HG03565 (cell line): ENCODE measurements at regions not wholly inside any gene's neighbourhood (a gene's known extent, or its start where the extent isn't known, plus 50 kb on each side); places are given as distances from the start of the nearest gene placed in this dataset.
"Not testable (repeated sequence)": the region's sequence is repeated elsewhere in the genome, so short reads cannot be mapped to it uniquely, and the experiment has no call there.

ENCODE experiments used
- ATAC-seq: cut with Tn5 transposase; IDR thresholded peaks from one replicate; pipeline ENCODE4 v1.9.1; 2021; ENCODE audit warnings: mild to moderate bottlenecking, moderate library complexity; ENCODE audit not compliant: unreplicated experiment

- not testable (repeated sequence) for ATAC-seq
Observed at GRCh38 chr12:75686233-75686632, 174.8 kb upstream of the KRR1 start.

- no peak for ATAC-seq
Observed at GRCh38 chr12:75685617-75686225, 174.3 kb upstream of the KRR1 start.

GRCh38 chr12:75684678-75685616 lies 173.5 kb upstream of the KRR1 start:
- ATAC-seq = no peak

GRCh38 chr12:75683995-75684586 lies 172.7 kb upstream of the KRR1 start:
- ATAC-seq = not testable (repeated sequence)

- ATAC-seq = no peak
Observed at GRCh38 chr12:75683220-75683619, 171.8 kb upstream of the KRR1 start.

GRCh38 chr12:75677522-75677921 lies 166.1 kb upstream of the KRR1 start:
- no peak for ATAC-seq

- no peak for ATAC-seq
Observed at GRCh38 chr12:75674393-75674792, 163.0 kb upstream of the KRR1 start.

- ATAC-seq = no peak
Observed at GRCh38 chr12:75672200-75672599, 160.8 kb upstream of the KRR1 start.

GRCh38 chr12:75670216-75670615 lies 158.8 kb upstream of the KRR1 start:
- ATAC-seq = no peak

- no peak for ATAC-seq
Observed at GRCh38 chr12:75666939-75667334, 155.5 kb upstream of the KRR1 start.

- ATAC-seq = no peak
Observed at GRCh38 chr12:75666126-75666938, 154.9 kb upstream of the KRR1 start.

GRCh38 chr12:75665216-75665615 lies 153.8 kb upstream of the KRR1 start:
- no peak for ATAC-seq

- no peak for ATAC-seq
Observed at GRCh38 chr12:75662511-75663159, 151.2 kb upstream of the KRR1 start.

GRCh38 chr12:75661908-75662307 lies 150.5 kb upstream of the KRR1 start:
- no peak for ATAC-seq

- ATAC-seq = no peak
Observed at GRCh38 chr12:75660805-75661404, 149.5 kb upstream of the KRR1 start.

GRCh38 chr12:75660107-75660530 lies 148.7 kb upstream of the KRR1 start:
- ATAC-seq = no peak

GRCh38 chr12:75658901-75659823 lies 147.8 kb upstream of the KRR1 start:
- ATAC-seq = no peak

- no peak for ATAC-seq
Observed at GRCh38 chr12:75658286-75658685, 146.9 kb upstream of the KRR1 start.

GRCh38 chr12:75657831-75658230 lies 146.4 kb upstream of the KRR1 start:
- ATAC-seq = no peak
